ENCODE measurements at regions not wholly inside any gene's neighbourhood (a gene's known extent, or its start where the extent isn't known, plus 50 kb on each side); places are given as distances from the start of the nearest gene placed in this dataset.
"Not testable (repeated sequence)": the region's sequence is repeated elsewhere in the genome, so short reads cannot be mapped to it uniquely, and the experiment has no call there.

- no peak for TF ChIP-seq CTCF (IDR thresholded peaks at IDR 0.05; ENCODE audit: low read depth, low read length)
- no peak overlapping the region for H3K4me3 ChIP-seq (replicated peaks in 1 of 2; ENCODE audit: low read depth in 2 of 2, low read length in 2 of 2)
- no peak for DNase-seq (ENCODE audit: low read depth in 2 of 2)
Observed at GRCh38 chr18:42537291-42537690, 578.2 kb downstream of the RIT2 start.

GRCh38 chr18:42544901-42545300, 570.6 kb downstream of the RIT2 start:
- H3K4me3 ChIP-seq (replicated peaks in 1 of 2; ENCODE audit: low read depth in 2 of 2, low read length in 2 of 2) = no peak overlapping the region
- DNase-seq (ENCODE audit: low read depth in 2 of 2) = no peak
- TF ChIP-seq CTCF (IDR thresholded peaks at IDR 0.05; ENCODE audit: low read depth, low read length) = no peak

GRCh38 chr18:42545825-42546224, 569.7 kb downstream of the RIT2 start:
- peak; percentile 6 to 92 for DNase-seq (ENCODE audit: low read depth in 2 of 2)
- no peak for TF ChIP-seq CTCF (IDR thresholded peaks at IDR 0.05; ENCODE audit: low read depth, low read length)
- H3K4me3 ChIP-seq (replicated peaks in 1 of 2; ENCODE audit: low read depth in 2 of 2, low read length in 2 of 2) = no peak overlapping the region

- no peak for TF ChIP-seq CTCF (IDR thresholded peaks at IDR 0.05; ENCODE audit: low read depth, low read length)
- H3K4me3 ChIP-seq (replicated peaks in 1 of 2; ENCODE audit: low read depth in 2 of 2, low read length in 2 of 2) = no peak overlapping the region
- DNase-seq (ENCODE audit: low read depth in 2 of 2) = peak in 1 of 2 donors; percentile 21
Observed at GRCh38 chr18:42548493-42548892, 567.0 kb downstream of the RIT2 start.

GRCh38 chr18:42549596-42549995, 565.9 kb downstream of the RIT2 start:
- no peak overlapping the region for H3K4me3 ChIP-seq (replicated peaks in 1 of 2; ENCODE audit: low read depth in 2 of 2, low read length in 2 of 2)
- peak in 1 of 2 donors; percentile 18 for DNase-seq (ENCODE audit: low read depth in 2 of 2)
- no peak for TF ChIP-seq CTCF (IDR thresholded peaks at IDR 0.05; ENCODE audit: low read depth, low read length)

GRCh38 chr18:42552559-42552958, 562.9 kb downstream of the RIT2 start:
- H3K4me3 ChIP-seq (replicated peaks in 1 of 2; ENCODE audit: low read depth in 2 of 2, low read length in 2 of 2); DNase-seq (ENCODE audit: low read depth in 2 of 2): not testable (repeated sequence)

- peak in 1 of 2 donors; percentile 36 for DNase-seq (ENCODE audit: low read depth in 2 of 2)
- no peak for TF ChIP-seq CTCF (IDR thresholded peaks at IDR 0.05; ENCODE audit: low read depth, low read length)
- H3K4me3 ChIP-seq (replicated peaks in 1 of 2; ENCODE audit: low read depth in 2 of 2, low read length in 2 of 2) = no peak overlapping the region
Observed at GRCh38 chr18:42559069-42559690, 556.3 kb downstream of the RIT2 start.
